Astrocyte (in vitro differentiated cells and primary cell): ENCODE measurements at regions not wholly inside any gene's neighbourhood (a gene's known extent, or its start where the extent isn't known, plus 50 kb on each side); places are given as distances from the start of the nearest gene placed in this dataset.

Experiments
- DNase-seq: peaks from one replicate; pipeline ENCODE4 v3.0.0-alpha.2; 2010; ENCODE audit warnings: low read depth
- FAIRE-seq: peaks from 2 replicates; lab custom pipeline; 2011; peaks lifted over from hg19 to GRCh38; lab: Jason Lieb, UNC
- H2AFZ ChIP-seq: 2 replicates; pipeline ENCODE4 v1.6.0; 2012; ENCODE audit warnings: low read depth, low read length, inconsistent platforms
- H3K27ac ChIP-seq: 2 replicates; pipeline ENCODE4 v1.5.1; 2011; ENCODE audit warnings: low read depth, low read length, inconsistent platforms
- H3K27me3 ChIP-seq: 2 replicates; pipeline ENCODE4 v1.6.0; 2011; ENCODE audit warnings: low read length, inconsistent platforms; ENCODE audit not compliant: insufficient read depth
- H3K36me3 ChIP-seq: 2 replicates; pipeline ENCODE4 v1.5.1; 2011; ENCODE audit warnings: low read length, inconsistent platforms; ENCODE audit not compliant: insufficient read depth
- H3K4me1 ChIP-seq: 2 replicates; pipeline ENCODE4 v1.5.1; 2011; ENCODE audit warnings: low read length, inconsistent platforms; ENCODE audit not compliant: insufficient read depth
- H3K4me2 ChIP-seq: 2 replicates; pipeline ENCODE4 v1.6.0; 2012; ENCODE audit warnings: low read length, inconsistent platforms
- H3K4me3 ChIP-seq: 2 replicates; pipeline ENCODE4 v1.5.1; 2011; ENCODE audit warnings: low read depth, mild to moderate bottlenecking, low read length, inconsistent platforms; ENCODE audit not compliant: insufficient read depth
- H3K79me2 ChIP-seq: 2 replicates; pipeline ENCODE4 v1.6.0; 2012; ENCODE audit warnings: mild to moderate bottlenecking, low read length, inconsistent platforms; ENCODE audit not compliant: insufficient read depth
- H3K9ac ChIP-seq: 2 replicates; pipeline ENCODE4 v1.6.0; 2012; ENCODE audit warnings: mild to moderate bottlenecking, low read length, inconsistent platforms
- H3K9me3 ChIP-seq: 2 replicates; pipeline ENCODE4 v1.5.1; 2012; ENCODE audit warnings: low read depth, mild to moderate bottlenecking, low read length, inconsistent platforms; ENCODE audit not compliant: insufficient read depth
- H4K20me1 ChIP-seq: 2 replicates; pipeline ENCODE4 v1.6.0; 2012; ENCODE audit warnings: low read length, inconsistent platforms; ENCODE audit not compliant: insufficient read depth
- H3K27ac Mint-ChIP-seq: one replicate; pipeline ENCODE4 v1.8.0; 2021; ENCODE audit warnings: mild to moderate bottlenecking, mixed read lengths; ENCODE audit not compliant: unreplicated experiment
- H3K27me3 Mint-ChIP-seq: one replicate; pipeline ENCODE4 v1.8.0; 2021; ENCODE audit warnings: low read depth, mixed read lengths; ENCODE audit not compliant: unreplicated experiment
- H3K36me3 Mint-ChIP-seq: one replicate; pipeline ENCODE4 v1.8.0; 2021; ENCODE audit warnings: low read depth, mixed read lengths; ENCODE audit not compliant: unreplicated experiment
- H3K4me1 Mint-ChIP-seq: one replicate; pipeline ENCODE4 v1.8.0; 2021; ENCODE audit warnings: low read depth, mixed read lengths; ENCODE audit not compliant: unreplicated experiment
- H3K4me3 Mint-ChIP-seq: one replicate; pipeline ENCODE4 v1.8.0; 2021; ENCODE audit warnings: mild to moderate bottlenecking, moderate library complexity, mixed read lengths; ENCODE audit not compliant: unreplicated experiment
- H3K9me3 Mint-ChIP-seq: one replicate; pipeline ENCODE4 v1.8.0; 2021; ENCODE audit warnings: mild to moderate bottlenecking, mixed read lengths; ENCODE audit not compliant: unreplicated experiment
- CTCF ChIP-seq: IDR thresholded peaks from 2 replicates; pipeline ENCODE4 v1.5.1; 2011; ENCODE audit warnings: low read depth, mild to moderate bottlenecking, inconsistent platforms, low read length, moderate library complexity; ENCODE audit not compliant: insufficient read depth
- EZH2 ChIP-seq: IDR thresholded peaks from 2 replicates; pipeline ENCODE4 v1.6.1; 2012; ENCODE audit warnings: mild to moderate bottlenecking, low read length, inconsistent platforms; ENCODE audit not compliant: insufficient read depth

GRCh38 chr1:239458144-239458500 is 71.8 kb downstream of the CHRM3 start:
- Mint-ChIP-seq H3K4me3 (no peak overlapping the region), H3K4me1 (peaks cover 24% of the 10 kb centered on the region), H3K9me3 (peaks cover 3% of the 10 kb centered on the region), H3K36me3 (no peaks in the 10 kb centered on the region), H3K27me3 (no peaks in the 10 kb centered on the region), H3K27ac (peak overlapping the region; percentile 55)
- H3K79me2 ChIP-seq: no peaks in the 10 kb centered on the region
- H2AFZ ChIP-seq: no peak overlapping the region
- H3K9ac ChIP-seq: no peak overlapping the region
- peak; percentile 12 for DNase-seq
- no peaks in the 10 kb centered on the region for H4K20me1 ChIP-seq
- no peak for FAIRE-seq
- H3K36me3 ChIP-seq: no peaks in the 10 kb centered on the region
- H3K4me3 ChIP-seq: no peak overlapping the region
- no peak overlapping the region for H3K27ac ChIP-seq
- TF ChIP-seq EZH2 (no peak), CTCF (no peak)
- H3K27me3 ChIP-seq: no peaks in the 10 kb centered on the region
- H3K4me2 ChIP-seq: no peak overlapping the region
- peaks cover 6% of the 10 kb centered on the region for H3K9me3 ChIP-seq
- no peaks in the 10 kb centered on the region for H3K4me1 ChIP-seq

GRCh38 chr1:239467730-239468129 is 81.4 kb downstream of the CHRM3 start:
- FAIRE-seq (no peak), DNase-seq (no peak)
- no peaks in the 10 kb centered on the region for H3K9me3 Mint-ChIP-seq
- Histone ChIP-seq H3K9ac (no peak overlapping the region), H3K4me1 (no peaks in the 10 kb centered on the region), H3K9me3 (no peaks in the 10 kb centered on the region), H3K4me2 (no peak overlapping the region), H3K27ac (no peak overlapping the region), H3K27me3 (no peaks in the 10 kb centered on the region), H3K36me3 (no peaks in the 10 kb centered on the region), H3K4me3 (no peak overlapping the region), H3K79me2 (no peaks in the 10 kb centered on the region), H2AFZ (no peak overlapping the region), H4K20me1 (no peaks in the 10 kb centered on the region)
- no peaks in the 10 kb centered on the region for H3K36me3 Mint-ChIP-seq
- no peak for TF ChIP-seq EZH2
- no peak for TF ChIP-seq CTCF
- H3K27ac Mint-ChIP-seq: no peak overlapping the region
- H3K4me3 Mint-ChIP-seq: no peak overlapping the region
- no peaks in the 10 kb centered on the region for H3K4me1 Mint-ChIP-seq
- H3K27me3 Mint-ChIP-seq: no peaks in the 10 kb centered on the region

- H3K4me2 ChIP-seq: no peak overlapping the region
- H3K9me3 Mint-ChIP-seq: peaks cover 10% of the 10 kb centered on the region
- no peak for DNase-seq
- no peak overlapping the region for H3K9ac ChIP-seq
- H3K4me3 Mint-ChIP-seq: no peak overlapping the region
- no peak overlapping the region for H2AFZ ChIP-seq
- H3K27ac ChIP-seq: no peak overlapping the region
- H3K9me3 ChIP-seq: no peaks in the 10 kb centered on the region
- TF ChIP-seq EZH2 (no peak), CTCF (no peak)
- H3K4me3 ChIP-seq: no peak overlapping the region
- no peaks in the 10 kb centered on the region for H3K4me1 ChIP-seq
- no peaks in the 10 kb centered on the region for H4K20me1 ChIP-seq
- no peaks in the 10 kb centered on the region for H3K36me3 Mint-ChIP-seq
- no peak for FAIRE-seq
- H3K27me3 ChIP-seq: no peaks in the 10 kb centered on the region
- H3K27me3 Mint-ChIP-seq: no peaks in the 10 kb centered on the region
- no peaks in the 10 kb centered on the region for H3K36me3 ChIP-seq
- H3K79me2 ChIP-seq: no peaks in the 10 kb centered on the region
- H3K4me1 Mint-ChIP-seq: no peaks in the 10 kb centered on the region
- no peak overlapping the region for H3K27ac Mint-ChIP-seq
These were observed 91.7 kb downstream of the CHRM3 start for GRCh38 chr1:239478069-239478468.
